ENCODE measurements at regions not wholly inside any gene's neighbourhood (a gene's known extent, or its start where the extent isn't known, plus 50 kb on each side); places are given as distances from the start of the nearest gene placed in this dataset.
A peak's percentile ranks its signal among the peaks of the same experiment; 100 is the strongest.

DNA sequence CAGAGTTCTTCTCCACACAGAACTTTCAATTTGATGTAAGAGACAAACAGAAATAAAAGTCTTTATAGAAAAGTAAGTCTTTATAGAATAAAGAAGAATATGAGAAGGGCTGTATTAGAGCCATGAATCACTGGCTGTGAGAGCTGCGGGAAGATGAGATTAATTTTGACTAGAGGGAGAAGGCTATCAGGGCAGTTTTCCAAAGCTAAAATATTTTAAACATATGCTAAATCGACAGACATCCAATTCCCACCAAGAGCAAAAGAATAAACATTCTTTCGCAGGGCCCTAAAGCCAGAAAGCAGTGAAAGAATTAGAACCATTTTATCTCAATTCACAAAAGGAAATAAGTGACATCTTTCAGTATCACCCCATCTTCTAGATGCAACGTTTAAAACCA, 208.3 kb upstream of the MAP3K1 start:
- H3K27ac Mint-ChIP-seq = no peak overlapping the region
- POLR2A ChIA-PET = no interaction called here
- DNase-seq = no peak
- no peak for ATAC-seq (ENCODE audit: low read depth)
- peaks cover 5% of the 10 kb centered on the region for H3K36me3 Mint-ChIP-seq (ENCODE audit: low read depth)
- CTCF ChIA-PET = interaction anchor here (1.2 kb wide), 1 partner anchor 125 kb away, joined by 3 read pairs; no protein-coding TSS in a partner anchor
- H3K9me3 Mint-ChIP-seq = peaks cover 4% of the 10 kb centered on the region
- H3K4me3 Mint-ChIP-seq = no peak overlapping the region
- peaks cover 34% of the 10 kb centered on the region for H3K4me1 Mint-ChIP-seq
- H3K27me3 Mint-ChIP-seq = no peaks in the 10 kb centered on the region
- no peak for TF ChIP-seq CTCF (IDR thresholded peaks at IDR 0.05)
- intact Hi-C loops (cut with micrococcal nuclease) = no loop called here

DNA sequence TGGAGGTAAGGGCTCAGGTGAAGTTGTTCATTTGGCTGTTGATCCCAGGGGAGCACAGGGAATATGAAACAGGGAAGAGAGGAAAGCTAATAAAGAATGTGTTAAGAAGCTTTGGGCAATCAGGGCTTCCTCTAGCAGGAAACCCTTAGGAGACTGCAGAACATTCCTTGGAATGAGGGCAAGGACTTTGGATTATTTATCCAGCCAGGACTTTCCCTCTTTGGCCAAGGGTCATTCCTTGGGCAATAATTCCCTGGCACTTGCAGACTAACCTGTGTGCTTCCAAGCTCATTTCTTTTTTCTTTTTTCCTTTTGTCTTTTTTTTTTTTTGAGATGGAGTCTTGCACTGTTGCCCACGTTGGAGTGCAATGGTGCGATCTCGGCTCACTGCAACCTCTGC, 209.2 kb upstream of the MAP3K1 start:
- H3K4me3 Mint-ChIP-seq = no peak overlapping the region

GRCh38 chr5:56605231-56605630, 210.1 kb upstream of the MAP3K1 start:
- DNase-seq (no peak), ATAC-seq (ENCODE audit: low read depth) (no peak)
- TF ChIP-seq CTCF (IDR thresholded peaks at IDR 0.05) = no peak
- ChIA-PET POLR2A (no interaction called here), CTCF (no interaction called here)
- Mint-ChIP-seq H3K27me3 (no peaks in the 10 kb centered on the region), H3K4me3 (no peak overlapping the region), H3K4me1 (peaks cover 17% of the 10 kb centered on the region), H3K36me3 (ENCODE audit: low read depth) (no peaks in the 10 kb centered on the region), H3K9me3 (no peaks in the 10 kb centered on the region), H3K27ac (peak overlapping the region; percentile 33)
- intact Hi-C loops (cut with micrococcal nuclease) = no loop called here

More for the DNA sequence above, 209.2 kb upstream of the MAP3K1 start:
- Mint-ChIP-seq H3K9me3 (no peaks in the 10 kb centered on the region), H3K27me3 (no peaks in the 10 kb centered on the region), H3K36me3 (ENCODE audit: low read depth) (no peaks in the 10 kb centered on the region), H3K4me1 (peaks cover 26% of the 10 kb centered on the region), H3K27ac (no peak overlapping the region)
- TF ChIP-seq CTCF (IDR thresholded peaks at IDR 0.05) = no peak
- POLR2A ChIA-PET = no interaction called here
- DNase-seq = no peak
- CTCF ChIA-PET = no interaction called here
- intact Hi-C loops (cut with micrococcal nuclease) = no loop called here
- ATAC-seq (ENCODE audit: low read depth) = no peak

DNA sequence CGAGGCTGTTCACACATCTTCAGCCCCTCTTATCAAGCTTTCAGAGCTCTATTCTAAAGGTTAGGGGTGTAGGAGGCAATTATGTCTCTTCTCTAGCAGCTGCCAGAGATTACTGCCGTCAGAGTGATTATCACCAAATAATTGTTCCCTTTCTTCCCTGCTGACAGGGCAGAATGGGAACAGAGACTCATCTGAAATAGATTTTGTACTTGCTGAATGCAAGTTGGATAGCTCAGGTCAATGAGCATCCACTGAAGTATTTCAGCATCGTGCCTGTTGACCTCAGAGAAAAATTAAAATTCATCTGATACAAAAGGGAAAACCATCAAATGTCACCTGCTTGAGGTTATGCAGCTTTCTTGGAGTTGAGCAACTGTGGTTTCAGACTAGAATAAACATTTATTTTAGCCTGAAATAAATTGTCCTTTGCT, 213.7 kb upstream of the MAP3K1 start:
- H3K36me3 Mint-ChIP-seq (ENCODE audit: low read depth) = no peaks in the 10 kb centered on the region
- H3K4me1 Mint-ChIP-seq = peaks cover 9% of the 10 kb centered on the region
- H3K27ac Mint-ChIP-seq = no peak overlapping the region
- DNase-seq = no peak
- H3K9me3 Mint-ChIP-seq = no peaks in the 10 kb centered on the region
- ChIA-PET POLR2A (no interaction called here), CTCF (no interaction called here)
- no peak for TF ChIP-seq CTCF (IDR thresholded peaks at IDR 0.05)
- H3K4me3 Mint-ChIP-seq = no peak overlapping the region
- intact Hi-C loops (cut with micrococcal nuclease) = no loop called here
- no peaks in the 10 kb centered on the region for H3K27me3 Mint-ChIP-seq
- no peak for ATAC-seq (ENCODE audit: low read depth)

DNA sequence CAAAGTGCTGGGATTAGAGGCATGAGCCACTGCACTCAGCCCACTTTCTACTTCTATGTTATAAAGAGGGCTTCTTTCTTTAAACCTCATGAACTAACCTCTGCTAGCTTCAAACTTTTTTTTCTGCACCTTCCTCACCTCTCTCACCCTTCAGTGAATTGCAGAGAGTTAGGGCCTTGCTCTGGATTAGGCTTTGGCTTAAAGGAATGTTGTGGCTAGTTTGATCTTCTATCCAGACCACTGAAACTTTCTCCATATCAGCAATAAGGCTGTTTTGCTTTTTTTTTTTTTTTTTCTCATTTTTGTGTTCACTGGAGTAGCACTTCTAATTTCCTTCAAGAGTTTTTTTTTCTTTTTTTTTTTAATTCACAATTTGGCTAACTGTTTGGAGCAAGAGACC, 216.4 kb upstream of the MAP3K1 start:
- Mint-ChIP-seq H3K9me3 (no peaks in the 10 kb centered on the region), H3K27me3 (no peaks in the 10 kb centered on the region), H3K4me1 (peaks cover 11% of the 10 kb centered on the region), H3K36me3 (ENCODE audit: low read depth) (no peaks in the 10 kb centered on the region), H3K27ac (no peak overlapping the region), H3K4me3 (no peak overlapping the region)
- intact Hi-C loops (cut with micrococcal nuclease) = no loop called here
- no peak for TF ChIP-seq CTCF (IDR thresholded peaks at IDR 0.05)
- ATAC-seq (ENCODE audit: low read depth) = no peak
- ChIA-PET POLR2A (interaction anchor here (0.7 to 0.8 kb wide), 4 partner anchors 19 to 187 kb away, joined by 4 to 8 read pairs (median 6); no protein-coding TSS in a partner anchor), CTCF (interaction anchor here (0.7 kb wide), 1 partner anchor 239 kb away, joined by 3 read pairs; no protein-coding TSS in a partner anchor)
- no peak for DNase-seq

Data from activated B cell treated with CpG ODN at 0.5 μM for 24 hours (primary cell).